K562 (cell line): ENCODE measurements at regions not wholly inside any gene's neighbourhood (a gene's known extent, or its start where the extent isn't known, plus 50 kb on each side); places are given as distances from the start of the nearest gene placed in this dataset.

Source experiments
- ATAC-seq: fragments of 200-7000 bp; cut with Tn5 transposase; 3 replicates; pipeline ENCODE4 v1.9.1; 2020; ENCODE audit warnings: moderate library complexity
- BruUV-seq: library from RNA; stranded (reverse); fragments of 400-500 nt; replicated peaks from 2 replicates; lab custom pipeline; 2021; lab: Mats Ljungman, UMichigan
- CTCF ChIA-PET: fragments of 300-600 bp; formaldehyde crosslinking; extraction: SDS; loops from one replicate; lab custom pipeline; 2021; ENCODE audit warnings: low intra/inter-chr PET ratio; lab: Yijun Ruan, JAX
- POLR2A ChIA-PET: fragments of 300-600, 350-650 bp; sonication (Branson Sonifier 250); formaldehyde crosslinking; extraction: SDS; loops from one replicate; lab custom pipeline; 2021; ENCODE audit warnings: antibody characterized with exemption, inconsistent platforms; lab: Yijun Ruan, JAX
- DNase-seq, 4 experiments: peaks; one replicate each; pipeline versions ENCODE4 v3.0.0 to v3.0.0-alpha.2; 2011 to 2018; ENCODE audit warnings: low spot score in 3 of 4, mixed read lengths in 3 of 4; ENCODE audit errors: extremely low read depth in 1 of 4
- FAIRE-seq: peaks from 2 replicates; lab custom pipeline; 2011; peaks lifted over from hg19 to GRCh38; lab: Jason Lieb, UNC
- H2AFZ ChIP-seq: 2 replicates; pipeline ENCODE4 v1.6.0; 2011; ENCODE audit warnings: low read depth, low read length, control low read depth, inconsistent platforms
- H3K27ac ChIP-seq: fragments of 200-600 bp; 3 replicates; pipeline ENCODE4 v1.8.0; 2011; ENCODE audit warnings: low read depth, mild to moderate bottlenecking, control low read depth, inconsistent platforms, low read length, moderate library complexity, mixed read lengths; ENCODE audit errors: extremely low read depth
- H3K27me3 ChIP-seq, 2 experiments: fragments of 300-600 bp in 1 of 2; 2 replicates in 1 of 2; 3 replicates in 1 of 2; pipeline versions ENCODE4 v1.6.0 to v1.8.0; 2011; ENCODE audit warnings: inconsistent platforms in 2 of 2, low read length in 2 of 2, mild to moderate bottlenecking in 1 of 2, mixed read lengths in 1 of 2, moderate library complexity in 1 of 2; ENCODE audit not compliant: control insufficient read depth in 2 of 2, insufficient read depth in 2 of 2
- H3K36me3 ChIP-seq: fragments of 300-600 bp; 3 replicates; pipeline ENCODE4 v1.8.0; 2011; ENCODE audit warnings: mild to moderate bottlenecking, low read length, inconsistent platforms; ENCODE audit not compliant: control insufficient read depth, insufficient read depth
- H3K4me1 ChIP-seq, 2 experiments: fragments of 200-600 bp in 1 of 2; replicated peaks in 1 of 2; 2 replicates in 1 of 2; 3 replicates in 1 of 2; pipeline versions ENCODE4 v1.5.1 to v1.8.0; 2011; ENCODE audit warnings: inconsistent platforms in 2 of 2, low read length in 2 of 2, mild to moderate bottlenecking in 1 of 2, mixed read lengths in 1 of 2, moderate library complexity in 1 of 2; ENCODE audit not compliant: control insufficient read depth in 2 of 2, insufficient read depth in 2 of 2
- H3K4me2 ChIP-seq: 2 replicates; pipeline ENCODE4 v1.6.1; 2011; ENCODE audit warnings: low read length, control low read depth, inconsistent platforms, mixed read lengths; ENCODE audit not compliant: insufficient read depth
- H3K4me3 ChIP-seq: fragments of 200-600 bp; sonication (generic), shearing (Covaris generic); 2 replicates; pipeline ENCODE4 v1.5.1; 2016; ENCODE audit warnings: control low read depth, inconsistent platforms
- H3K79me2 ChIP-seq: fragments of 200-600 bp; 3 replicates; pipeline ENCODE4 v1.8.0; 2011; ENCODE audit warnings: low read length, inconsistent platforms; ENCODE audit not compliant: control insufficient read depth, insufficient read depth
- H3K9ac ChIP-seq, 2 experiments: 2 replicates each; pipeline versions ENCODE4 v1.6.0 to v1.6.1; 2011; ENCODE audit warnings: low read depth in 2 of 2, low read length in 2 of 2, control low read depth in 1 of 2, inconsistent platforms in 1 of 2, mild to moderate bottlenecking in 1 of 2, mixed read lengths in 1 of 2; ENCODE audit not compliant: insufficient read depth in 1 of 2
- H3K9me1 ChIP-seq: one replicate; pipeline ENCODE4 v1.6.0; 2011; ENCODE audit warnings: inconsistent platforms, mild to moderate bottlenecking, low read length, moderate library complexity; ENCODE audit not compliant: control insufficient read depth, insufficient read depth
- H3K9me3 ChIP-seq: replicated peaks from 2 replicates; pipeline ENCODE4 v1.5.1; 2011; ENCODE audit warnings: low read depth, low read length, inconsistent platforms; ENCODE audit not compliant: control insufficient read depth, insufficient read depth
- H4K20me1 ChIP-seq: replicated peaks from 2 replicates; pipeline ENCODE4 v1.6.1; 2011; ENCODE audit warnings: low read length, inconsistent platforms, mixed read lengths; ENCODE audit not compliant: control insufficient read depth, insufficient read depth
- CBFA2T2 ChIP-seq: fragments of 450-650 bp; conservative IDR thresholded peaks from 2 replicates; pipeline ENCODE4 v1.6.1; 2017; ENCODE audit warnings: mild to moderate bottlenecking
- CBFA2T3 ChIP-seq: fragments of 450-650 bp; IDR thresholded peaks from 2 replicates; pipeline ENCODE4 v1.6.1; 2017
- CEBPG ChIP-seq, 3 experiments: fragments of 200-800 bp in 1 of 3; sonication (Bioruptor generic) in 1 of 3; sonication (generic) in 1 of 3; formaldehyde crosslinking in 1 of 3; IDR thresholded peaks in 2 of 3; conservative IDR thresholded peaks in 1 of 3; 2 replicates each; pipeline versions ENCODE4 v1.6.1 to v1.8.0; 2016 to 2022; ENCODE audit warnings: missing compliant biosample characterization in 2 of 3, missing genetic modification characterization in 2 of 3, mild to moderate bottlenecking in 1 of 3, missing genetic modification reagents in 1 of 3
- ETS2 ChIP-seq: IDR thresholded peaks from 2 replicates; pipeline ENCODE4 v1.6.1; 2016; ENCODE audit warnings: borderline replicate concordance, missing genetic modification characterization, mild to moderate bottlenecking, moderate library complexity, missing compliant biosample characterization; ENCODE audit not compliant: poor library complexity, severe bottlenecking
- HNRNPUL1 ChIP-seq: fragments of 200-400 bp; formaldehyde crosslinking; IDR thresholded peaks from 2 replicates; pipeline ENCODE4 v1.6.1; 2017; ENCODE audit warnings: low read length
- NCOR1 ChIP-seq: fragments of 450-650 bp; IDR thresholded peaks from 2 replicates; pipeline ENCODE4 v1.6.1; 2016; ENCODE audit warnings: mild to moderate bottlenecking, moderate library complexity
- SFPQ ChIP-seq: fragments of 200-400 bp; formaldehyde crosslinking; IDR thresholded peaks from 2 replicates; pipeline ENCODE4 v1.6.1; 2017; ENCODE audit warnings: mild to moderate bottlenecking, low read depth, low read length, moderate library complexity
- TAL1 ChIP-seq: fragments of 450-650 bp; IDR thresholded peaks from 2 replicates; pipeline ENCODE4 v1.6.1; 2016; ENCODE audit warnings: mild to moderate bottlenecking
- TCF3 ChIP-seq: sonication (generic); formaldehyde crosslinking; IDR thresholded peaks from 2 replicates; pipeline ENCODE4 v1.4.0; 2020; ENCODE audit warnings: mild to moderate bottlenecking, missing genetic modification reagents
- WGBS: fragments of 100-300 bp; shearing (Covaris generic); methylation state at CpG from one replicate; pipeline ENCODE4 v1.1.6; 2016; ENCODE audit warnings: low coverage, mixed read lengths; ENCODE audit not compliant: insufficient coverage; ENCODE audit errors: missing lambda C conversion rate; 5-methylcytosine and 5-hydroxymethylcytosine counted together
- in situ Hi-C: fragments of 300-500 bp; cut with MboI; formaldehyde crosslinking; loops from 4 replicates; pipeline ENCODE4 v1.15.0; 2018; ENCODE audit warnings: inconsistent platforms, mixed read lengths
- intact Hi-C: fragments of 100-400 bp; cut with micrococcal nuclease; formaldehyde crosslinking; loops from 2 replicates; pipeline ENCODE4 v1.14.2; 2022

- DNase-seq (peak in 1 of 4 experiments; percentile 7), ATAC-seq (no peak), FAIRE-seq (no peak)
- WGBS: 5% methylated on average over 7 of the region's 7 CpGs
- no peak overlapping the region; the same call in 1 of the 2 replicates for H3K4me2 ChIP-seq
- H2AFZ ChIP-seq: no peak overlapping the region
- in situ Hi-C loops: loop anchor here (10.0 kb wide), 1 partner anchor 530 kb away; no protein-coding TSS in a partner anchor
- H3K4me3 ChIP-seq: no peak overlapping the region
- H4K20me1 ChIP-seq: no peaks in the 10 kb centered on the region
- no TSS peak for BruUV-seq
- TF ChIP-seq CBFA2T3: peak; percentile 54; the same call in 1 of the 2 replicates
- TF ChIP-seq SFPQ: no peak
- 0 out of 2 replicates have a peak, but pooled peaks have one; percentile 5 for TF ChIP-seq NCOR1
- peak; percentile 38; the same call in 1 of the 2 replicates for TF ChIP-seq CBFA2T2
- TF ChIP-seq TAL1: peak; percentile 44
- TF ChIP-seq ETS2 (tag): no peak
- TF ChIP-seq CEBPG (CRISPR knock-in tag; IDR thresholded peaks at IDR 0.05): no peak
- TF ChIP-seq CEBPG (tag; conservative IDR thresholded peaks at IDR 0.05 in 1 of 2, IDR thresholded peaks at IDR 0.05 in 1 of 2): peak in 1 of 2 experiments; percentile 46; a peak in 2 of 4 replicates
- no peak for TF ChIP-seq HNRNPUL1
- peak; percentile 50 for TF ChIP-seq TCF3 (CRISPR knock-in tag)
- ChIA-PET POLR2A (interaction anchor here (0.6 kb wide), 1 partner anchor 49 kb away, joined by 3 read pairs; no protein-coding TSS in a partner anchor), CTCF (no interaction called here)
- no peaks in the 10 kb centered on the region for H3K36me3 ChIP-seq
- H3K79me2 ChIP-seq: no peaks in the 10 kb centered on the region
- no peaks in the 10 kb centered on the region; a peak in 2 of 5 replicates for H3K4me1 ChIP-seq
- H3K9me3 ChIP-seq: no peaks in the 10 kb centered on the region
- no peak overlapping the region for H3K9ac ChIP-seq
- no peaks in the 10 kb centered on the region for H3K27me3 ChIP-seq
- H3K27ac ChIP-seq: no peak overlapping the region
- intact Hi-C loops: loop anchor here (5.0 to 10.0 kb wide), 3 partner anchors 333 to 762 kb away; partner anchors contain the start of gene CFAP299
- no peaks in the 10 kb centered on the region for H3K9me1 ChIP-seq
Observed at GRCh38 chr4:79574741-79575451, 166.9 kb upstream of the GK2 start.
